GM18498 (cell line): ENCODE measurements at regions not wholly inside any gene's neighbourhood (a gene's known extent, or its start where the extent isn't known, plus 50 kb on each side); places are given as distances from the start of the nearest gene placed in this dataset.

ENCODE experiments used
- ATAC-seq: cut with Tn5 transposase; IDR thresholded peaks from one replicate; pipeline ENCODE4 v1.9.1; 2021; ENCODE audit warnings: mild to moderate bottlenecking, moderate library complexity; ENCODE audit not compliant: unreplicated experiment

DNA sequence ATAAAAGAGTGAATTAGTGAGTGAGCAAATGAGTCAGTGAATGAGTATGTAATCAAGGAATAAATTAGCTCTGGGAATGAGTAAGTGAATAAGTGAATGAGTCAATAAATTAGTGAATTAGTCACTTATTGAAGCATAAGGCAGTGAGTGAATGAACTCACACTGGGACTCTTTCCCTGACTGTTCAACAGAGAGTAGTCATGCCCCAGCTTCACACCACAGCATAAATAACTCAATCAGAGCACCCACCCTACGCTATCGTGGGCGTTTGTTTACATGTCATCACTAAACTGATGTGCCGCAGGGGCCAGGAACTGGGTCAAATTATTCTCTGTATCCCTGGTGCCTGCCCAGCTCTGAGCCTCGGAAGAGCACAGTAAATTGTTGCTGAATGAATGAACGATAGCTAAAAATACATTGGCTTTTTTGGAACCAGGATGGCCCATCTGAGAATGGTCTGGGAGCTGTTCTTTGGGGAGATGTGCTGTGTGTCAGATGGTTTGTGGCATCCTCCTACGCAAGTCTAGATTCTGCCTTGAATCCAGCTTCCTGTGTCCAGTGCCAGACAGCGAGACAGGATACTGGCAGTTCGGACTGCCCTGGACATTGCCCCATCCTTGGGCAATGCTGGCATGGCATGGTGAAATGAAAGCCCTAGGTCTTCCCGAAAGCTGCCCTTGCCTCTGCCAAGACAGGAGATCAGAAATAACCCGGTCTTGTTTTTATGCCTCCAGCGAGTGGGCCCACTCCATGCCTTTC lies 98.0 kb upstream of the RTL1 start:
- no peak for ATAC-seq

DNA sequence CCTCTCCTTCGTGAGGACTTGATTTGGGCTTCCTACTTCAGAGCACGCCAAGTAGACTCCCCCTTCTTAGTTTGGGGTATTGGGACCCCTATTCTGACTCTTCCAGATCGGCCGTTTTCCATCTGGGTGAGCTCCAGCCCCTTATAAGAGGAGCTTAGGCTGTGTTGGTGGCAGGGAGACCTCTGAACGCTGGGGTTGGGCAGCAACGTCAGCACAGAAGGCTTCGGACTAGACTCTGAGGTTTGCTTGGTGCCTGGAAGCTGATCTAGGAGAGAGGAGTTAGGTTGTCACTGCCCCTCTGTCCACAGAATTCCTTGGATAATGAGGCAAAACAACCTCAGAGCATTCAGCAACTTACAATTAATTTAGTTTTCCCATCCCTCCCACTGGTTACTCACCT lies 99.2 kb upstream of the RTL1 start:
- ATAC-seq = no peak

DNA sequence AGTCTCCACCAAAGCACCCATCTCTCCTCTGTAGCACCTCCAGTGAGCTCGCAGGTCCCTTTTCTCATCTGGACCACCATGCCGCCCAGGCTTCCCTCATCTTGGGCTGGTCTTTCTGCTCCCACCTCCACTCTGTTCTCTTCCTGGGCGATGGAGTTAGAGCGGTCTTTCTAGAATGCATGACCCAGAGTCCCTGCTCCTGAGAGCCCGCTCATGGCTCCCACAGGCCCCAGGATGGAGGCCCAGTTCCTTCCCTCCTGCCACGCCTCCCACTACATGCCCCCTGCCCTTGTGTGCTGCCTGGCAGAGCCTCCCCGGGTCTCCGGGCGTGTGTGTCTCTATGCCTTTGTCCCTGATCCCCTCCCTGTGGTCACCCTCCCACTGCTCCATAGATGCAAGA lies 100.7 kb upstream of the RTL1 start:
- ATAC-seq = no peak

DNA sequence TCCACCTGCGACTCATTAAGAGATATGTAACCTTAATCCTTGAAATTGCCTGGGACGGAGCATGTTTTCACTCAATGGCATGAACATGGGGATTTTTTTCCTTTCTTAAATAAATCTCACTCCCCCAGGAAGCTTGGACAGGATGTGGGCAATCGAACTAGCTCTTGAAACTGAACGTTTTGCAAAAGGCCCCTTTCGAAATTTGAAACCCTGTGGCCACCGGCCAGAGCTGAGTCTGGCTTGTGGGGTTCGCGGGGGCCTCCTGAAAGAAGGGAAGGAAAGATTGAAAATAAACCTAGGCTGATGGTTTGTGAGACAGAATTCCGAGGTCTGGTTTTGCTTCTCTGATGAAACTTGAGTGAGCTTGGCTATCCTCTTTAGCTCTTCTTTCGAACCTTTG lies 101.4 kb upstream of the RTL1 start:
- ATAC-seq = no peak

DNA sequence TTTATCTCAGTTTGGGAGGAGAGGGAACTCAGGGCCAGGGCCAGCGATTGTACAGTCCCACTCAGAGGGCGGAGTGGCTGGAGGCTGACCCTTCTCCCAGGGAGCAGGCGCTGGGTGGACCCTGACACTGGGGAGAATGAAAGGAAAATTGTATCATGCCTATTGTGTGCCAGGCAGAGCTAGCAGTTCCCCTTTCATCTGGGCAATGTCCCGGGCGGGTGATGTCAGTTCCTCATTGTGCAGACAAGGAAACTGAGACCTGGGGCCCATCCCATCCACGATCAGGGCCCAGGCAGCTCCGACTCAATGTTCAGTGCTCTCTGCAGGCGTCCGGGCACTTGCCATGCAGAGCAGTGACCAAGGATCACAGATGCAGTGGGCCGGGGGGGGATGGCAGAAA lies 101.9 kb upstream of the RTL1 start:
- ATAC-seq = no peak

DNA sequence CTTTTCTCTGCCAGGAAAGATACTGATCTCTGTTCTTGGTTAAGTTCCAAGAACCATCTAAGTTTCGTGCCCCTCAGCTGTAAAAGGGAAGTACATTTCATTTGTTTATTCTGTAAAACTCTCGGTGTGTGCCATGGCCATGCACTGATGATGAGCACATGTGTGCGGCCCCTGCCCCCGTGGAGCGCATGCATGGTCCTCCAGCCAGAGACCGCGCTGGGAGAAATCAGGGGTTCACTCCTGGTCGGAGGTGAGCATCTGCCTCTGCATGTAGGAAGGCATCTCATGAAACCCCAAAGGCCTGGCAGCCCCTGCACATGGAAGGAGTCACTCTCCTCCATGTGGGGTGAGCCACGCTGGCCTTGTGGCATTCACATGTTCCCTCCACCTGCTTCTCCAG lies 102.5 kb upstream of the RTL1 start:
- no peak for ATAC-seq

DNA sequence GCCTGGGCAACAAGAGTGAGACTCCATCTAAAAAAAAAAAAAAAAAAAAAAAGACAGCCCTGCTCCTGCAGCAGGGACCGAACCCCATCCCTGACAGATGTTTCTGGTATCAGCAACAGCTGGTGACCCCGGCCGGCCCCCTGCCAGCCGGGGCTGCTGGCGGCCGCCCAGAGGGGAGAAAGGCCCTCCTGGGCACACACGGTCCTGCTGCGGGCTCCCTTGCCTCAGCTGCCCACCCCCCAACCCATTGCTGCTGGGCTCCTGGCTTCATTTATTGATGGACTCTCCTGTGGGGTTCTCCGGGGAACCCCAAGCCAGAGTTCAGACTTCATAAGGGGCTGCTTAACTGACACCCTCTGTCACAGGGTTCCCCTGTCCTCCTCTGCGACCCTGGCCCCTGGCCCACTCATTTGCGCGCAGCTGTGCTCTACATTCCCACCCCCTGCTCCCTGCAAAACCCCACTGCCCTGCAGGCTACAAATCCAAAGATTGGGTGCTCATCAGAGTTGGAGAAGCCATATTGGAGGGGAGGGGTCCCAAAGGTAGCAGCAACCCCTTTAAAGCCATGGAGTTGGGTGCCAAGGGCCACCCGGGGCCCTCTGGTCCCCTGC lies 103.6 kb upstream of the RTL1 start:
- no peak for ATAC-seq

DNA sequence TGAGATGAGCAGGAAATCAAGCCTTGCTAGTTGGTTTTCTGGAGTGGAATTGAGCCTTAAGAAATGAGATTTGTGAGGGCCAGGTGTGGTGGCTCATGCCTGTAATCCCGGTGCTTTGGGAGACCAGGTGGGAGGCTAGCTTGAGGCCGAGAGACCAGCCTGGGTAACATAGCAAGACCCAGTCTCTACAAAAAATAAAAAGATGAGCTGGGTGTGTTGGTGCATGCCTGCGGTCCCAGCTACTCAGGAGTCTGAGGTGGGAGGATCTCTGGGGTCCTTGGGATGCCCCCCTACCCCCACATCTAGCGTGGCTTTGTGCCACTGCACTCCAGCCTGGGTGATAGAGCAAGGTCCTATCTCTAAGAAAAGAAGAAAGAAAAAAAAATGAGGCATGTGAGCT lies 104.2 kb upstream of the RTL1 start:
- no peak for ATAC-seq

DNA sequence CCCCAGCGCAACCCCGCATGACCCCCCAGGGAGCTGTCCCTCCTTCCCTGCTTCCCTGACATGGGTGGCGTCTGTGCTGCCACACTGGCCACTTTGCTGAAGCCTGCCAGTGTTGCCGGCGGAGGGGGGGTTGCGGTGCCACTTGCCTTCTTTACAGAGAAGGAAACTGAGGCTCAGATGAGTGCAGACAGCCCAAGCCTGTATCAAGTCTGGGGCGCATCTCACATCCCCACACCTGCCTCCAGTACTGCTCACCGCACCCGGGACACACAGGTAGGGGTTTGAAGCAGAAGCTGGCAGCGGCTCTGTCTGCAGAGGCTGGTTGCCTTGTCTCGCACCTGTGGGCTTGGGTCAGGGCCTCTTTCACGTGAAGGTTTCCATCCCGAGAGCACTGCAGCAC lies 104.7 kb upstream of the RTL1 start:
- ATAC-seq = no peak

DNA sequence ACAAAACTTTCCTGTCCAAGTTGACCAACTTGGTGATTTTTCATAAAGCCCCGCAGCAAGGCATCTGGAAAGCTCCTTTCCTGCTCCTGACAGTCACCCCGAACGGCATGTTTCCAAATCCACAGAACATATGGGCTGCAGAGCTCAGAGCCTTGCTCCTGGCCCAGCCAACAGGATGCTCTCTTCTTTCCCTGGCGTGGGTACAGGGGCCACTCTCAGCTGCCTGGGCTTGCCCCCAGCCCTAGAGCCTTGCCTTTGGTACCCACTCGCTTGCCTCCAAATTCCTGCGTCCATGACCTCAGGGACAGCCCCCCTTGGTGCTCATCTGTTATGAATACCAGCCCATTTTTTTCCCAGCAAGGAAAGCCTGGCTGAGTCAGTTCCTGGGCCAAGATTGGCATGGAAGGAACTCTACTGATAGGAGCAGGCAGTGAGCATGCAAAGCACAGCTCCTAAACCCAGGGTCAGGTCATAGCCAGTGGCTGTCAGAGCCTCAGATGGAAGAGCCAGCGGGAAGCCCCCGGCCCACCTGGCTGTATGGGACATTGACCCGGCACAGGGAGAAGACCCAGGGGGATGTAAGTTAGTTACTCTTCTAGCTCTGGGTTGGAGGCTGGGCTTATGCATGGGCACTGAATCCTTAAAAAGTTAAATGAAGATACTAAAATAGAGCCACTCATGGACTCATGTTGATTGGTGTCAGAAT lies 105.3 kb upstream of the RTL1 start:
- ATAC-seq = no peak

DNA sequence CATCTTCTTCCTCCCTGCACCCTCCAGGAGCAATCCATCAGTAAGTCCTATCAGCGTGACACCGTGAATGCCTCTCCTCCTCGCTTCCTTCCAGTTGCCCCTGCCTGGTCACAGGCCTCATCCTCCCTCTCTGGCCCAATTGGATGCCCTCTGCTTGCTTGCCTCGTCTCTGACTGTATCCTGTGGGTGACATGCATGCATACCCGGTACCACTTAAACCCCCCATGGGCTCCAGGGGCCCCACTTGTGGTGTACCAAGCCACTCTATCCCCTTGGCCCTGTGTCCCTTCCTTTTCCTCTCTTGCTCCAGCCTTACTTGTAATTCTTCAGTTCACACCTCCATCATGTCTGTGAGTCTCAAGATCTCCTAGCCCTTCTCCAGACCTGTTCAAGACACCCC lies 106.0 kb upstream of the RTL1 start:
- no peak for ATAC-seq

DNA sequence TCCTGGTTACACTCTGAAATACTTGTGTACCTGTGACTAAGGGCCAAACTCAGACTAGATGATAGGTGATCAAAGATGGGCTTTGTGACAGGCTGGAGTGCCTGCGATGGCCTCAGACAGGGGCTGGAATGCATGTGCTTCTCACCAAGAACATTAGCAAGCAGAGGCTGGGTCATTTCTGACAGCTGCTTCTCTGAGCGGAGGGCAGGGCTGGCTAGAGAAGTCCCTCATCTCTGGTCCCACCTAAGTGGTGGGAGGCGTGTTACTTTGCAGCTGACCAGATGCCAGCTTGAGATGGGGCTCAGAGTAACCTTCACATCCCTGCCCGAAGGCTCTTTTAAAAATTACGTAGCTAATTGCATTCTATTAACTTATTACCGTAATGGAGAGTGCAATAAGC lies 106.8 kb upstream of the RTL1 start:
- ATAC-seq = no peak

DNA sequence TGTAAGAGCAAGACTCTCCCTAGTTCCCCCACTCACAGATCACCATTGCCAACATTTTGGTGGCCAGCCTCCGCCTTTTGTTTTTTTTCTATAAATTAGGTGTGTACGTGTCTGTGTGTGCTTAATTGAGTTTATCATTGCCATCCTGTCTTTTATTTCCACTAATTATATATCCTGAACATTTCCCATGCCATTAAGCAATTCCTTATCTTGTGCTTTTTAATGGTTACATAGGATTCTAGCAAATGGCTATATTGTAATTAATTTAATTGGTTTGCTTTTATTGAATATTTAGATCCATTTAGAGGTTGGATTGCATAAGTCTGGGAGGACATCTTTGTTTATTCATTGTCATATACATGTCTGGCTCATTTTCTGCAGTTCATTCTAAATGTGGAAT lies 107.3 kb upstream of the RTL1 start:
- no peak for ATAC-seq

DNA sequence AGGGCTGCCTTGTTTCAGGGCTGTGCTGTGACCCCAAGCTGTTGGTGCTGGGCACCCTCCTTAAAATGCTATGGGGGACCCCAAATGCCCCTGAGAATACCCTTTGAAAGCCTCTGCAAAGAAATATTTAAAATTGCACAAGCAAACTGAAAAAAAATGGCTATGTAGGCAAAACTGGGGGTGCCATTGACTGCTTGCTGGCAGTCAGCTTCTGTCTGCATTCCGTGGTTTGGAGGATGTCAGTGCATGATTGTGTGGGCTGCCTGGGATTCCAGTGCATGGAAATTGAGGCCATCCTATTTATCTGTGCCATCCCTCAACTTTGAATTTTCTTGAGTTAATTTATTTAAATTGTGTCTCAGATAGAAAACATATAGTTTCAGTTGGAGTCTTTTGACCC lies 113.7 kb upstream of the RTL1 start:
- no peak for ATAC-seq

DNA sequence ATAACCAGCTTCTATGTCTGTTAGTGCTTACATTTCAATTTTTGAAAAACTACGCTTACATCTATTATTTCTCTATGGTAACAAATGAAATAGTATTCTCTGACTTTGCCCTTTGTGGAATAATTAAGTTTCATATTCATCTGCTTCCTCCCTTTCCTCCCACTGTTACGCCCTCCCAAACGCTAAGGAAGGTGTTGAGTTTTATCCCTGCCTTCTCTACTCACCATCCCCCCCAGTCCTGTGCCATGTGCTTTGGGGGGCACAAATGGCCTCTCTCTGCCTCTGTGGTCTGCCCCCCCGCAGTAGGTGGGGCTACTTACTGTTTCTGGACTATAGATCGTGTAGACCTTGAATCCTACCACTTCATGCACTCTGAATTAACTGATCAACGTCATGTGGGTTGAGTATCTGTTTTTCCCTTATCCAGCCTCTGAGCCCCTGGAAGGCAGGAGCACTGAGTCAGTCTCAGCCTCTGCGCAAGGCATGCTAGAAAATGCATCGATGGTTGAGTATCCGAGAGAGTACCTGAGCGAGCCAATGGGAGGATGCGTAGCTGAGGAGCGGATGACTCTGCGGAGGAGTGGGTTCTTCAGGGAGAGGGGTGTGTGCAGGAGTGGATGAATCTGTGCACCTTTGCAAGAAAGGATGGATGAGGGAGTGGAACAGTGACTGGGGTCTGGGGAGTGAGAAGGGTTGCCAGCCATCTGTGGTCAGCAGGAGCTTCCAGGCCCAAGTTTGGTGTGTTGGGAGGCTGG lies 114.5 kb upstream of the RTL1 start:
- no peak for ATAC-seq

DNA sequence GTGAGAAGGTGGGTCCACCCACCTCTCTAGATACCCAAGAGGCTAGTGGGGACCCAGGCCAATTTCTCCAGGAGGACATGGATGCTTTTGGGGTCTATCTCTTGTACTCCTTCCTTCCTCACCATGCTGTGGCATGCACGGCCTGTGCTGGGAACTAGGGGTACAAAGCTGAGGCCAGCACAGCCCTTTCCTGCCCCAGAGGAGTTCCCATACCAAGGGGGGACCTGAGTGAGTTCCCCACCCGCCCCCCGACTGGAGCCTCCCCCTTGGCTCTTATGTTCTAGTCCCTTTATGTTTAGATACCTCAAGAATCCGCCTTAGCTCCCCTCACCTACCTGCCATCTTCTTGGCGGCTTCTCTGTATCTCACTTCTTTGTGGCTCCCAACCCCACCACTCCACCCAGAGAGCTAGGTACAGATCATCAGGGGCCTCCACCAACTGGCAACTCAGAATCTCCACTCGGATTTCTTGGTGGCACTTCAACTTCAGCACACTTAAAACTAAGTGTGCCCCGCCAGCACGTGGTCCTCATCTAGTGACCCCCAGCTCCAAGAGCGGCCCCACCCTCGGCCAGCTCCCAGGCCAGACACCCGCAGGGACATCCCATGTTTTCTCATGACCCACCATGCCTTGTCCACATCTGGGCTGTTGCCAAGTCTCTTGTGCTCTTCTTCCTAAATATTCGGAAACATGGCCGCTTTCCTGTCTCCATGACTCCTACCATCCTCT lies 115.2 kb upstream of the RTL1 start:
- ATAC-seq = no peak

DNA sequence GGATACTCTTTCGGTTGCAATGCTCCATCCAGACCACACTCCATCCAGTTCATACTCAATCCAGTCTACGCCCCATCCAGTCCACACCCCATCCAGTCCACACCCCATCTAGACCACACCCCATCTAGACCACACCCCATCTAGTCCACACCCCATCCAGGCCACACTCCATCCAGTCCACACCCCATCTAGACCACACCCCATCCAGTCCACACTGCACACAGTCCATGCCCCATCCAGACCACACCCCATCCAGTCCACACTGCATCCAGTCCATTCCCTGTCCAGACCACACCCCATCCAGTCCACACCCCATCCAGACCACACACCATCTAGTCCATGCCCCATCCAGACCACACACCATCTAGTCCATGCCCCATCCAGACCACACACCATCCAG lies 116.0 kb upstream of the RTL1 start:
- ATAC-seq = no peak

DNA sequence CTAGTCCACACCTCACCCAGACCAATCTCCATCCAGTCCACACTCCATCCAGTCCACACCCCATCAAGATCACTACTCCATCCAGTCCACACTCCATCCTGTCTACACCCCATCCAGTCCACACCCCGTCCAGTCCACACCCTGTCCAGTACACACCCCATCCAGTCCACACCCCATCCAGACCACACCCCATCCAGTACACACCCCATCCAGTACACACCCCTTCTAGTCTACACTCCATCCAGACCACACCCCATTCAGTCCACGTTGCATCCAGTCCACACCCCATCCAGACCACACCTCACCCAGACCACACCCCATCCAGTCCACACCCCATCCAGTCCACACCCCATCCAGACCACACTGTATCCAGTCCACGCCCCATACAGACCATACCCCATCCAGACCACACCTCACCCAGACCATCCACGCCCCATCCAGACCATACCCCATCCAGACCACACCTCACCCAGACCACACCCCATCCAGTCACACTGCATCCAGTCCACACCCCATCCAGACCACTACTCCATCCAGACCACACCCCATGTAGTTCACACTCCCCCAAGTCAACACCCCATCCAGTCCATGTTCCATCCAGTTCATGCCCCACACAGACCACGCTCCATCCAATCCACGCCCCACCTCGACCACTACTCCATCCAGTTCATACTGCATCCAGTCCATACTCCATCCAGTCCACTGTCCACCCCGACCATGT lies 116.6 kb upstream of the RTL1 start:
- ATAC-seq = no peak

DNA sequence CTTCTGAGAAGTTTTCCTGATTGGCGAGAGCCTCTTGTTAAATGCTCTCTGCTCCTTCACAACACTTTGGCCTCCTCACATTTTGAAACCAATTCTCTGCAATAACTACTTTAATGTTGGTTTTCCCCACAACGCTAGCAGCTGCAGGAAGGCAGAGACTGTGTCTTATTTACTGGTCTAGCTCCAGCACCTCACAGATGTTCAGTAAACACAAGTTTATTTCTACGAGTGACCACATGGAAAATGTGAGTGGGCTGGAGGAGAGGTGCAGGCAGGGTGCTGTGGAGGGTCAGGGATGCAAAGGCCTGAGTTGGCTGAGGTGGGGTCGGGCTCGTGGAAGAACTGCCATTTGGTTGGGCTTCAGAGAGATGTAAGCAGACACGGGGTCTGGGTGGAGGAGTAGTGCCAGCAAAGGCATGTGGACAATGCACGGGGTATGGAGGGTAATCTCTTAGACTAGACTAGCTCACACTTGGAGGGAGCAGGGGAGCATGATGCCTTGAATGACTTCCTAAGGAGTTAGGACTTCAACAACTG lies 117.4 kb upstream of the RTL1 start:
- ATAC-seq = no peak

DNA sequence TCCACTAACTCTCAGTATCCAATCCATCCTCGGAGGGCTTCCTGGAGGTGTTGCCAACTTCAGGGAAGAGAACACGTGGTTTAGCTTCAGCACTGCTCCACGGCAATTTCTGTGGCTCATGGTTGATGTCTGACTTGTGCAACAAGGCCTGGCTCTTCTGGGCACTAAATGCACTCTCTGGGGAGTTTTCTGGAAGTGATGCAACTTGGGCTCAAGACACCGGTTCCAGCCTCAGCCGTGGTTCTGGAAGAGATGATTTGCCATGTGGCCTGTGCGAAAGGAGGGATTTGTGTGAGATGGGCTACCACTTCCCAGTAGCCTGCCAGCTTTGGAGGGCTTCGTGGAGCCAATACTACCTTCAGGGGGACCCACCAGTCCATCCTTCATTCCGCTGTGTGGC lies 118.6 kb upstream of the RTL1 start:
- ATAC-seq = no peak
